C4-2B (cell line): ENCODE measurements at regions not wholly inside any gene's neighbourhood (a gene's known extent, or its start where the extent isn't known, plus 50 kb on each side); places are given as distances from the start of the nearest gene placed in this dataset.

Experiments
- H3K27ac ChIP-seq: fragments of 450-650 bp; 2 replicates; pipeline ENCODE4 v1.5.1; 2017
- CTCF ChIP-seq: fragments of 450-650 bp; conservative IDR thresholded peaks from 2 replicates; pipeline ENCODE4 v1.5.1; 2017; ENCODE audit warnings: mild to moderate bottlenecking
- ZFX ChIP-seq: fragments of 450-650 bp; IDR thresholded peaks from 2 replicates; pipeline ENCODE4 v1.6.1; 2017

- no peak overlapping the region for H3K27ac ChIP-seq
- TF ChIP-seq CTCF (no peak), ZFX (no peak)
Observed at GRCh38 chr2:194135463-194135862, 1521.6 kb upstream of the SLC39A10 start.

GRCh38 chr2:194128810-194129209, 1528.2 kb upstream of the SLC39A10 start:
- no peak overlapping the region for H3K27ac ChIP-seq
- no peak for TF ChIP-seq CTCF
- no peak for TF ChIP-seq ZFX

- TF ChIP-seq CTCF (no peak), ZFX (no peak)
- no peak overlapping the region for H3K27ac ChIP-seq
Observed at GRCh38 chr2:194126418-194126817, 1530.6 kb upstream of the SLC39A10 start.

- TF ChIP-seq ZFX (no peak), CTCF (no peak)
Observed at GRCh38 chr2:194116861-194117260, 1540.2 kb upstream of the SLC39A10 start.

GRCh38 chr2:194105358-194105757, 1551.7 kb upstream of the SLC39A10 start:
- TF ChIP-seq ZFX (no peak), CTCF (no peak)
- no peak overlapping the region for H3K27ac ChIP-seq

More at GRCh38 chr2:194116861-194117260, 1540.2 kb upstream of the SLC39A10 start:
- H3K27ac ChIP-seq: no peak overlapping the region

- H3K27ac ChIP-seq: no peak overlapping the region
Observed at GRCh38 chr2:194104687-194105086, 1552.3 kb upstream of the SLC39A10 start.

More at GRCh38 chr2:194104687-194105086, 1552.3 kb upstream of the SLC39A10 start:
- TF ChIP-seq ZFX (no peak), CTCF (no peak)
